DND-41 (cell line): ENCODE measurements at regions not wholly inside any gene's neighbourhood (a gene's known extent, or its start where the extent isn't known, plus 50 kb on each side); places are given as distances from the start of the nearest gene placed in this dataset.

ENCODE experiments used
- EZH2 ChIP-seq: IDR thresholded peaks from 3 replicates; pipeline ENCODE4 v1.6.1; 2012; ENCODE audit warnings: borderline replicate concordance, low read depth, mild to moderate bottlenecking, moderate library complexity, low read length, inconsistent platforms; ENCODE audit not compliant: severe bottlenecking
- TF ChIP-seq, protein P1 (sequence below): IDR thresholded peaks from 2 replicates; pipeline ENCODE4 v1.5.1; 2012; ENCODE audit warnings: borderline replicate concordance, low read length, moderate library complexity, mild to moderate bottlenecking; ENCODE audit not compliant: poor library complexity, severe bottlenecking; ENCODE audit errors: extremely low read depth

DNA sequence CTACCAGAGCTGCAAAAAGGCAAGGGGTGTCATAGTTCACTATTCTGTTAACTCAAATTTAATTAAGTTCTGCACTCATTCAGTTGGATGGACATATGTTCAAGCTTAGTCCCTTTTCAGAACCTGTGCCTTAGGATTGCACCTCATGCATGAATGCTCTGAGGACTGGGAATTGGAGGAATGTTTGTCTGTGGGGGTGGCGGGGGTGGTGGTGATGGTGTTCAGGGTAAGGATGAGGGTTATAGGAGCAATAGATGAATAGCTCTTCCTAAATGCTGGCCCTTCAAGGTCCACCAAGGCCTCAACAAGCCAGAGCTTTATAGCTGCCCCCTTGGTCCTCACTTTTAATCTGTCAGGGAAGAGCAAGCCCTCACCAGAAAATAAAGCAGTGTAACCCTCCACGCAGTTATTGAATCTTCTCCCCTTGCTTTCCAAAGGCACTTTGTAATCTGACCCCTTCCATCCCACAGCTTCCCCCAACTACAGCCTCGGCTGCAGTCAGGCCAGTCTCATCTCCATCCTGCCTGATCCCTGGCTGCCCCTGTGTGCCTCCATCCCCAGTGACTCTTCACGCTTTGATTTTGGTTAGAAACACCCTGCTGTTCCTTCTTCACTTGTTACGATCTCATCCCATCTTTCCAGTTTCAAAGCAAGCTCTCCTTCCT is 221.6 kb upstream of the LMCD1 start:
- TF ChIP-seq, protein P1, sequence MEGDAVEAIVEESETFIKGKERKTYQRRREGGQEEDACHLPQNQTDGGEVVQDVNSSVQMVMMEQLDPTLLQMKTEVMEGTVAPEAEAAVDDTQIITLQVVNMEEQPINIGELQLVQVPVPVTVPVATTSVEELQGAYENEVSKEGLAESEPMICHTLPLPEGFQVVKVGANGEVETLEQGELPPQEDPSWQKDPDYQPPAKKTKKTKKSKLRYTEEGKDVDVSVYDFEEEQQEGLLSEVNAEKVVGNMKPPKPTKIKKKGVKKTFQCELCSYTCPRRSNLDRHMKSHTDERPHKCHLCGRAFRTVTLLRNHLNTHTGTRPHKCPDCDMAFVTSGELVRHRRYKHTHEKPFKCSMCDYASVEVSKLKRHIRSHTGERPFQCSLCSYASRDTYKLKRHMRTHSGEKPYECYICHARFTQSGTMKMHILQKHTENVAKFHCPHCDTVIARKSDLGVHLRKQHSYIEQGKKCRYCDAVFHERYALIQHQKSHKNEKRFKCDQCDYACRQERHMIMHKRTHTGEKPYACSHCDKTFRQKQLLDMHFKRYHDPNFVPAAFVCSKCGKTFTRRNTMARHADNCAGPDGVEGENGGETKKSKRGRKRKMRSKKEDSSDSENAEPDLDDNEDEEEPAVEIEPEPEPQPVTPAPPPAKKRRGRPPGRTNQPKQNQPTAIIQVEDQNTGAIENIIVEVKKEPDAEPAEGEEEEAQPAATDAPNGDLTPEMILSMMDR: no peak
- no peak for TF ChIP-seq EZH2
